ENCODE measurements at regions not wholly inside any gene's neighbourhood (a gene's known extent, or its start where the extent isn't known, plus 50 kb on each side); places are given as distances from the start of the nearest gene placed in this dataset.

- Histone ChIP-seq H3K9me3 (ENCODE audit: low read length) (no peaks in the 10 kb centered on the region), H3K27ac (ENCODE audit: low read depth, low read length, poor library complexity, severe bottlenecking) (no peak overlapping the region), H3K9me2 (ENCODE audit: insufficient read depth, low read length) (no peaks in the 10 kb centered on the region), H3K4me2 (ENCODE audit: low read length) (no peak overlapping the region), H3K79me2 (ENCODE audit: insufficient read depth, low read depth, low read length) (no peaks in the 10 kb centered on the region), H3K4me1 (ENCODE audit: insufficient read depth, low read length, poor library complexity, severe bottlenecking) (no peaks in the 10 kb centered on the region), H4K20me1 (ENCODE audit: insufficient read depth, low read length) (no peaks in the 10 kb centered on the region), H2AFZ (ENCODE audit: low read length) (no peak overlapping the region), H3K4me3 (ENCODE audit: low read depth, low read length, poor library complexity, severe bottlenecking) (no peak overlapping the region), H3K36me3 (ENCODE audit: insufficient read depth, low read length) (no peaks in the 10 kb centered on the region)
- no TSS peak for BruUV-seq (replicated peaks)
- TF ChIP-seq EZH2phosphoT487 (IDR thresholded peaks at IDR 0.05; ENCODE audit: borderline replicate concordance, low read depth, low read length): no peak
- TF ChIP-seq, protein P1, sequence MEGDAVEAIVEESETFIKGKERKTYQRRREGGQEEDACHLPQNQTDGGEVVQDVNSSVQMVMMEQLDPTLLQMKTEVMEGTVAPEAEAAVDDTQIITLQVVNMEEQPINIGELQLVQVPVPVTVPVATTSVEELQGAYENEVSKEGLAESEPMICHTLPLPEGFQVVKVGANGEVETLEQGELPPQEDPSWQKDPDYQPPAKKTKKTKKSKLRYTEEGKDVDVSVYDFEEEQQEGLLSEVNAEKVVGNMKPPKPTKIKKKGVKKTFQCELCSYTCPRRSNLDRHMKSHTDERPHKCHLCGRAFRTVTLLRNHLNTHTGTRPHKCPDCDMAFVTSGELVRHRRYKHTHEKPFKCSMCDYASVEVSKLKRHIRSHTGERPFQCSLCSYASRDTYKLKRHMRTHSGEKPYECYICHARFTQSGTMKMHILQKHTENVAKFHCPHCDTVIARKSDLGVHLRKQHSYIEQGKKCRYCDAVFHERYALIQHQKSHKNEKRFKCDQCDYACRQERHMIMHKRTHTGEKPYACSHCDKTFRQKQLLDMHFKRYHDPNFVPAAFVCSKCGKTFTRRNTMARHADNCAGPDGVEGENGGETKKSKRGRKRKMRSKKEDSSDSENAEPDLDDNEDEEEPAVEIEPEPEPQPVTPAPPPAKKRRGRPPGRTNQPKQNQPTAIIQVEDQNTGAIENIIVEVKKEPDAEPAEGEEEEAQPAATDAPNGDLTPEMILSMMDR (conservative IDR thresholded peaks at IDR 0.05; ENCODE audit: low read length): no peak
- no peak for DNase-seq (ENCODE audit: low spot score)
- ChIA-PET CTCF (ENCODE audit: unreplicated experiment) (no interaction called here), POLR2A (no interaction called here)
- intact Hi-C loops (cut with micrococcal nuclease; ENCODE audit: unreplicated experiment): no loop called here
Observed at GRCh38 chr10:113356794-113357680, 195.8 kb upstream of the HABP2 start.

GRCh38 chr10:113357681-113358300, 195.1 kb upstream of the HABP2 start:
- ChIA-PET CTCF (ENCODE audit: unreplicated experiment) (interaction anchor here (0.6 kb wide), 1 partner anchor 30 kb away, joined by 7 read pairs; no protein-coding TSS in a partner anchor), POLR2A (no interaction called here)
- no TSS peak for BruUV-seq (replicated peaks)
- Histone ChIP-seq H3K36me3 (ENCODE audit: insufficient read depth, low read length) (no peaks in the 10 kb centered on the region), H3K9me2 (ENCODE audit: insufficient read depth, low read length) (no peaks in the 10 kb centered on the region), H2AFZ (ENCODE audit: low read length) (no peak overlapping the region), H3K4me2 (ENCODE audit: low read length) (no peak overlapping the region), H3K4me3 (ENCODE audit: low read depth, low read length, poor library complexity, severe bottlenecking) (no peak overlapping the region), H3K79me2 (ENCODE audit: insufficient read depth, low read depth, low read length) (no peaks in the 10 kb centered on the region), H3K9me3 (ENCODE audit: low read length) (no peaks in the 10 kb centered on the region), H3K27ac (ENCODE audit: low read depth, low read length, poor library complexity, severe bottlenecking) (no peak overlapping the region), H4K20me1 (ENCODE audit: insufficient read depth, low read length) (no peaks in the 10 kb centered on the region), H3K4me1 (ENCODE audit: insufficient read depth, low read length, poor library complexity, severe bottlenecking) (no peaks in the 10 kb centered on the region)
- DNase-seq (ENCODE audit: low spot score): no peak
- TF ChIP-seq EZH2phosphoT487 (IDR thresholded peaks at IDR 0.05; ENCODE audit: borderline replicate concordance, low read depth, low read length): no peak
- intact Hi-C loops (cut with micrococcal nuclease; ENCODE audit: unreplicated experiment): no loop called here

- no peak overlapping the region for H2AFZ ChIP-seq (ENCODE audit: low read length)
- no peaks in the 10 kb centered on the region for H3K79me2 ChIP-seq (ENCODE audit: insufficient read depth, low read depth, low read length)
- H3K9me3 ChIP-seq (ENCODE audit: low read length): no peaks in the 10 kb centered on the region
- no peaks in the 10 kb centered on the region for H3K9me2 ChIP-seq (ENCODE audit: insufficient read depth, low read length)
- no peak overlapping the region for H3K27ac ChIP-seq (ENCODE audit: low read depth, low read length, poor library complexity, severe bottlenecking)
- no TSS peak for BruUV-seq (replicated peaks)
- CTCF ChIA-PET (ENCODE audit: unreplicated experiment): no interaction called here
- TF ChIP-seq, protein P1 (conservative IDR thresholded peaks at IDR 0.05; ENCODE audit: low read length): no peak
- TF ChIP-seq EZH2phosphoT487 (IDR thresholded peaks at IDR 0.05; ENCODE audit: borderline replicate concordance, low read depth, low read length): no peak
- H3K36me3 ChIP-seq (ENCODE audit: insufficient read depth, low read length): no peaks in the 10 kb centered on the region
- DNase-seq (ENCODE audit: low spot score): no peak
- intact Hi-C loops (cut with micrococcal nuclease; ENCODE audit: unreplicated experiment): no loop called here
- no peak overlapping the region for H3K4me3 ChIP-seq (ENCODE audit: low read depth, low read length, poor library complexity, severe bottlenecking)
- H4K20me1 ChIP-seq (ENCODE audit: insufficient read depth, low read length): no peaks in the 10 kb centered on the region
- POLR2A ChIA-PET: no interaction called here
- no peaks in the 10 kb centered on the region for H3K4me1 ChIP-seq (ENCODE audit: insufficient read depth, low read length, poor library complexity, severe bottlenecking)
- no peak overlapping the region for H3K4me2 ChIP-seq (ENCODE audit: low read length)
Observed at GRCh38 chr10:113359655-113360054, 193.2 kb upstream of the HABP2 start.
